ENCODE measurements at regions not wholly inside any gene's neighbourhood (a gene's known extent, or its start where the extent isn't known, plus 50 kb on each side); places are given as distances from the start of the nearest gene placed in this dataset.

DNA sequence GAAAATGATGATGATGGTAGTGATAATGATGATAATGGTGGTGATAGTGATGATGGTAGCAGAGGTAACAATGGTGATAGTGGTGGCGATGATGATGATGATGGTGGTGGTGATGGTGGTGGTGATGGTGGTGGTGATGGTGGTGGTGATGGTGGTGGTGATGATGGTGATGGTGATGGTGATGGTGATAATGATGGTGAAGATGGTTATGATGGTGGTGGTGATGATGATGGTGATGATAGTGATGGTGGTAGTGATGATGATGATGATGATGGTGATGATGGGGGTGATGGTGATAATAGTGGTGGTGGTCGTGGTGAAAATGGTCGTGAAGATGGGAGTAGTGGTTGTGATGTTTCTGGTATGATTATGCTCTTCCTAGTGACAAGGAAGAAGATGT lies 581.8 kb downstream of the HS3ST4 start:
- TF ChIP-seq EZH2phosphoT487 (IDR thresholded peaks at IDR 0.05; ENCODE audit: borderline replicate concordance, low read length) = no peak
- TF ChIP-seq, protein P1, sequence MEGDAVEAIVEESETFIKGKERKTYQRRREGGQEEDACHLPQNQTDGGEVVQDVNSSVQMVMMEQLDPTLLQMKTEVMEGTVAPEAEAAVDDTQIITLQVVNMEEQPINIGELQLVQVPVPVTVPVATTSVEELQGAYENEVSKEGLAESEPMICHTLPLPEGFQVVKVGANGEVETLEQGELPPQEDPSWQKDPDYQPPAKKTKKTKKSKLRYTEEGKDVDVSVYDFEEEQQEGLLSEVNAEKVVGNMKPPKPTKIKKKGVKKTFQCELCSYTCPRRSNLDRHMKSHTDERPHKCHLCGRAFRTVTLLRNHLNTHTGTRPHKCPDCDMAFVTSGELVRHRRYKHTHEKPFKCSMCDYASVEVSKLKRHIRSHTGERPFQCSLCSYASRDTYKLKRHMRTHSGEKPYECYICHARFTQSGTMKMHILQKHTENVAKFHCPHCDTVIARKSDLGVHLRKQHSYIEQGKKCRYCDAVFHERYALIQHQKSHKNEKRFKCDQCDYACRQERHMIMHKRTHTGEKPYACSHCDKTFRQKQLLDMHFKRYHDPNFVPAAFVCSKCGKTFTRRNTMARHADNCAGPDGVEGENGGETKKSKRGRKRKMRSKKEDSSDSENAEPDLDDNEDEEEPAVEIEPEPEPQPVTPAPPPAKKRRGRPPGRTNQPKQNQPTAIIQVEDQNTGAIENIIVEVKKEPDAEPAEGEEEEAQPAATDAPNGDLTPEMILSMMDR (IDR thresholded peaks at IDR 0.05; ENCODE audit: low read depth, low read length, poor library complexity, severe bottlenecking) = no peak
